ENCODE measurements at regions not wholly inside any gene's neighbourhood (a gene's known extent, or its start where the extent isn't known, plus 50 kb on each side); places are given as distances from the start of the nearest gene placed in this dataset.

GRCh38 chr5:115751176-115751575, 65.3 kb downstream of the CDO1 start:
- no peak for TF ChIP-seq CTCF (conservative IDR thresholded peaks at IDR 0.05; ENCODE audit: low read depth, low read length)
- no peak for TF ChIP-seq EZH2 (IDR thresholded peaks at IDR 0.05; ENCODE audit: borderline replicate concordance, low read depth, low read length, poor library complexity, severe bottlenecking)

Measured in A673 (cell line).